Prostate gland (tissue), 2 donors: ENCODE measurements at regions not wholly inside any gene's neighbourhood (a gene's known extent, or its start where the extent isn't known, plus 50 kb on each side); places are given as distances from the start of the nearest gene placed in this dataset.

ENCODE experiments used
- POLR2A ChIP-seq: fragments of 450-650 bp; IDR thresholded peaks from one replicate; pipeline ENCODE4 v1.6.1; 2016; ENCODE audit warnings: antibody characterized with exemption, mild to moderate bottlenecking
- TF ChIP-seq, protein P1 (sequence below), 4 experiments: fragments of 200-600 bp in 2 of 4; fragments of 450-650 bp in 2 of 4; sonication (generic) in 2 of 4; IDR thresholded peaks; 1 replicate in 3 of 4; 2 replicates in 1 of 4; pipeline ENCODE4 v1.5.1; 2016 to 2019; ENCODE audit warnings: antibody characterized with exemption in 4 of 4, mild to moderate bottlenecking in 2 of 4, moderate library complexity in 2 of 4

DNA sequence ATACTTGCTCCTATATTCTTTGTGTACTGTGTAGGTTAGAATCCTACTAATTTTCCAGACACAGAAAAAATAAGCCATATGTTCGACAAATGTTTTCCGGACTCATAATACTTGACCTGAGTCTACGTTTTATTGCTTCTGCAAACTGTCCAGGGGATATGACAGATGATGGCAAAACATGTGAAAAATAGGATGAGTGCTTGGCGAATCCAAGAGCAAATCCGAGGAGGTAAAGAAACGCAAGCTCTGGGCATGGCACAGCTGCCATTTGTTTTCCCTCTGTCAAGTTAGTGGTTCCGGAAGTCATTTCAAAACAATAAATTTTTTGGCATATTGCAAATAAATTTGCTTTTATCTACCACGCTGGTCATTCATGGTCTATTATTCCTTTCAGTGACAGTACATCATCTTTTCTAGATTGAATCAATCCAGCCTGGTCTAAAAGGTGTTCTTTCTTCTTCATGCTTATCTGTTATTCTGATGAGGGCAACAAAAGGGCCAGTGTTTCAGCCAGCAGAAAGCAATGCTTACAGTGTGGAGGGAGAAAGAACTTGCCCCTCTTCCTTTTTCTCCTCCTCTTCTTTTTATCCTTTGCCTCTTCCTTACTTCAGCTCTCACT, 476.1 kb upstream of the SOX11 start:
- TF ChIP-seq, protein P1, sequence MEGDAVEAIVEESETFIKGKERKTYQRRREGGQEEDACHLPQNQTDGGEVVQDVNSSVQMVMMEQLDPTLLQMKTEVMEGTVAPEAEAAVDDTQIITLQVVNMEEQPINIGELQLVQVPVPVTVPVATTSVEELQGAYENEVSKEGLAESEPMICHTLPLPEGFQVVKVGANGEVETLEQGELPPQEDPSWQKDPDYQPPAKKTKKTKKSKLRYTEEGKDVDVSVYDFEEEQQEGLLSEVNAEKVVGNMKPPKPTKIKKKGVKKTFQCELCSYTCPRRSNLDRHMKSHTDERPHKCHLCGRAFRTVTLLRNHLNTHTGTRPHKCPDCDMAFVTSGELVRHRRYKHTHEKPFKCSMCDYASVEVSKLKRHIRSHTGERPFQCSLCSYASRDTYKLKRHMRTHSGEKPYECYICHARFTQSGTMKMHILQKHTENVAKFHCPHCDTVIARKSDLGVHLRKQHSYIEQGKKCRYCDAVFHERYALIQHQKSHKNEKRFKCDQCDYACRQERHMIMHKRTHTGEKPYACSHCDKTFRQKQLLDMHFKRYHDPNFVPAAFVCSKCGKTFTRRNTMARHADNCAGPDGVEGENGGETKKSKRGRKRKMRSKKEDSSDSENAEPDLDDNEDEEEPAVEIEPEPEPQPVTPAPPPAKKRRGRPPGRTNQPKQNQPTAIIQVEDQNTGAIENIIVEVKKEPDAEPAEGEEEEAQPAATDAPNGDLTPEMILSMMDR (IDR thresholded peaks at IDR 0.05), result no peak
- TF ChIP-seq POLR2A, result no peak
